Activated CD4-positive, alpha-beta T cell treated with anti-CD3 and anti-CD28 coated beads for 36 hours (primary cell): ENCODE measurements at regions not wholly inside any gene's neighbourhood (a gene's known extent, or its start where the extent isn't known, plus 50 kb on each side); places are given as distances from the start of the nearest gene placed in this dataset.

ENCODE experiments used
- ATAC-seq: fragments of 200-7000 bp; cut with Tn5 transposase; one replicate; pipeline ENCODE4 v1.10.0; 2021; ENCODE audit warnings: mild to moderate bottlenecking, moderate library complexity
- CTCF ChIA-PET: fragments of 350-600 bp; sonication (Branson Sonifier 250); formaldehyde crosslinking; loops from one replicate; lab custom pipeline; 2021; ENCODE audit warnings: antibody characterized with exemption; lab: Charles Lee
- POLR2A ChIA-PET: fragments of 350-600 bp; sonication (Branson Sonifier 250); formaldehyde crosslinking; loops from one replicate; lab custom pipeline; 2021; ENCODE audit warnings: antibody characterized with exemption, inconsistent platforms; lab: Charles Lee
- DNase-seq: peaks from one replicate; pipeline ENCODE4 v3.0.0-alpha.2; 2020
- H3K27ac Mint-ChIP-seq: one replicate; pipeline ENCODE4 v1.8.0; 2021; ENCODE audit warnings: mixed read lengths
- H3K27me3 Mint-ChIP-seq: one replicate; pipeline ENCODE4 v1.8.0; 2021; ENCODE audit warnings: mixed read lengths
- H3K36me3 Mint-ChIP-seq: one replicate; pipeline ENCODE4 v1.8.0; 2021; ENCODE audit warnings: low read depth, mixed read lengths
- H3K4me1 Mint-ChIP-seq: one replicate; pipeline ENCODE4 v1.8.0; 2021; ENCODE audit warnings: mixed read lengths
- H3K4me3 Mint-ChIP-seq: one replicate; pipeline ENCODE4 v1.8.0; 2021; ENCODE audit warnings: mild to moderate bottlenecking, moderate library complexity, mixed read lengths
- H3K9me3 Mint-ChIP-seq: one replicate; pipeline ENCODE4 v1.8.0; 2021; ENCODE audit warnings: low read depth, mixed read lengths
- intact Hi-C, 2 experiments: fragments of 100-400 bp; cut with DNase I in 1 of 2; cut with micrococcal nuclease in 1 of 2; formaldehyde crosslinking; loops; one replicate each; pipeline versions ENCODE4 v1.14.2 to v1.15.1; 2022 to 2024; cut with DNase I, micrococcal nuclease

GRCh38 chr6:165717732-165718465, 54.9 kb upstream of the PDE10A start:
- ATAC-seq (no peak), DNase-seq (no peak)
- Mint-ChIP-seq H3K4me1 (no peaks in the 10 kb centered on the region), H3K36me3 (no peaks in the 10 kb centered on the region), H3K9me3 (no peaks in the 10 kb centered on the region), H3K4me3 (no peak overlapping the region), H3K27ac (no peak overlapping the region), H3K27me3 (peaks cover 6% of the 10 kb centered on the region)
- ChIA-PET POLR2A (no interaction called here), CTCF (no interaction called here)
- intact Hi-C loops, result no loop called here

- no peaks in the 10 kb centered on the region for H3K9me3 Mint-ChIP-seq
These were observed 53.8 kb upstream of the PDE10A start for GRCh38 chr6:165716886-165717285.

GRCh38 chr6:165715428-165715827, 52.4 kb upstream of the PDE10A start:
- no peak overlapping the region for H3K4me3 Mint-ChIP-seq

More at GRCh38 chr6:165716886-165717285, 53.8 kb upstream of the PDE10A start:
- Mint-ChIP-seq H3K27me3 (peaks cover 6% of the 10 kb centered on the region), H3K27ac (no peak overlapping the region), H3K4me3 (no peak overlapping the region), H3K4me1 (no peaks in the 10 kb centered on the region), H3K36me3 (no peaks in the 10 kb centered on the region)
- no peak for ATAC-seq
- ChIA-PET CTCF (no interaction called here), POLR2A (no interaction called here)
- no peak for DNase-seq
- intact Hi-C loops, result no loop called here

GRCh38 chr6:165714907-165715306, 51.9 kb upstream of the PDE10A start:
- CTCF ChIA-PET, result no interaction called here
- ATAC-seq (no peak), DNase-seq (no peak)
- Mint-ChIP-seq H3K36me3 (no peaks in the 10 kb centered on the region), H3K4me1 (no peaks in the 10 kb centered on the region), H3K9me3 (no peaks in the 10 kb centered on the region), H3K27ac (no peak overlapping the region), H3K4me3 (no peak overlapping the region), H3K27me3 (peaks cover 6% of the 10 kb centered on the region)
- POLR2A ChIA-PET, result no interaction called here
- intact Hi-C loops, result no loop called here

More at GRCh38 chr6:165715428-165715827, 52.4 kb upstream of the PDE10A start:
- ChIA-PET POLR2A (no interaction called here), CTCF (interaction anchor here (0.6 kb wide), 1 partner anchor 15 kb away, joined by 3 read pairs; no protein-coding TSS in a partner anchor)
- no peak for DNase-seq
- Mint-ChIP-seq H3K9me3 (no peaks in the 10 kb centered on the region), H3K27ac (no peak overlapping the region), H3K27me3 (peaks cover 6% of the 10 kb centered on the region), H3K36me3 (no peaks in the 10 kb centered on the region), H3K4me1 (no peaks in the 10 kb centered on the region)
- intact Hi-C loops, result no loop called here
- ATAC-seq, result no peak

GRCh38 chr6:165713845-165714466, 50.9 kb upstream of the PDE10A start:
- DNase-seq, result no peak
- intact Hi-C loops, result no loop called here
- Mint-ChIP-seq H3K27me3 (peaks cover 4% of the 10 kb centered on the region), H3K27ac (no peak overlapping the region), H3K4me1 (no peaks in the 10 kb centered on the region), H3K36me3 (no peaks in the 10 kb centered on the region), H3K9me3 (no peaks in the 10 kb centered on the region), H3K4me3 (no peak overlapping the region)
- no peak for ATAC-seq
- ChIA-PET POLR2A (no interaction called here), CTCF (interaction anchor here (0.5 kb wide), 1 partner anchor 60 kb away, joined by 3 read pairs; no protein-coding TSS in a partner anchor)
